A172 (cell line): ENCODE measurements at regions not wholly inside any gene's neighbourhood (a gene's known extent, or its start where the extent isn't known, plus 50 kb on each side); places are given as distances from the start of the nearest gene placed in this dataset.

Source experiments
- DNase-seq: peaks from one replicate; pipeline ENCODE4 v3.0.0-alpha.2; 2015; ENCODE audit warnings: low spot score

DNA sequence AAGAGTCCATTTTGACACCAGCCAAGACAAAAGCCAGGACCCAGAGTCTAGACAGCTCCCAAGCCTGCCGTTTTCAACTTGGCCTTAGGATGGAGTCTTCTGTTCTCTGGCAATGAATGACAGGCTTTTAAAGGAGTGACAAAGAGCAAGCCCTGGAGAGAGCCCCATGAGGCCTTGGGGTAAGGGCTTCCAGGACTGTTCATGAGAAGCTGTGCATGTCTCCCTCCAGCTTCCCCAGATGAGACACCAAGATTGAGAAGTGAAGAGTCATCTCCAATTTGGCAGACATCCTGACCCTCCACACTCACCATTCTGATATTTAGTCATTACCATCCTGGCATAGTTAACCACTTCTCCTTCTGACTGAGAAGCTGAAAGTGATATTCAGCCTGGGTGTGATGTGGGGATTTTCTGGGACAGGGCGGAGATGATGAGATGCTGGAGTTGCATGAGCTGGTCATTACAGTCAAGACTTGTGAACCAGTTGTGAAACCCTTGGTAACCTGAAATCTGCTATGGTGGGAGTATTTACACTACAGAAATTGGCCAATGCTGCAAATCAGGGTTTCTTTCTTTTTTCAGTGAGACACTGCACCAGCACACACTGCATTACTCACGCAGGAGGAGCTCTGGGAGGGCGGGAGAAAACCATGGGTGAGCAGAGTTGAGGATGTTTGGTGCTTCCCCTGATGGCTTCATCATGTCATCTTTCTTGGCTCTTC lies 77.8 kb downstream of the VCPKMT start:
- DNase-seq = peak; percentile 85

DNA sequence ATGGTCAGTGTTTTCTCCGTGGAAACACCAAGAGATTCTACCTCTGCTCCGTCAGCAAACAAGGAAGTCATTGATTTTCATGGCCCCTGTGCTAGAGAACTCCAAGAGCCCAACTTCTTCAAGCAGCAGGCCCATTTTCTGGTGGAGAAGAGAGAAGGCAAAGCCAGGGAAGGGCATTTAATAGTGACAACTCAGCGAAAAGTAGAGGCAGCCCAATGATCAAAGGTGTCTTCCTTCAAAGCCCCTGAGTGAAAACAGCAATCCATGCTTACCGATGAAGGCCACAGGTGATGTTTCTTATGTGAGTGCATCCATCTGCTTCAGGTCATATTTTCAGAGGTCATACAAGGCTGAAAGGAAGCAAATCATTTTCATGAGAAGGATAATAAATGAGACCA lies 77.3 kb downstream of the VCPKMT start:
- no peak for DNase-seq

DNA sequence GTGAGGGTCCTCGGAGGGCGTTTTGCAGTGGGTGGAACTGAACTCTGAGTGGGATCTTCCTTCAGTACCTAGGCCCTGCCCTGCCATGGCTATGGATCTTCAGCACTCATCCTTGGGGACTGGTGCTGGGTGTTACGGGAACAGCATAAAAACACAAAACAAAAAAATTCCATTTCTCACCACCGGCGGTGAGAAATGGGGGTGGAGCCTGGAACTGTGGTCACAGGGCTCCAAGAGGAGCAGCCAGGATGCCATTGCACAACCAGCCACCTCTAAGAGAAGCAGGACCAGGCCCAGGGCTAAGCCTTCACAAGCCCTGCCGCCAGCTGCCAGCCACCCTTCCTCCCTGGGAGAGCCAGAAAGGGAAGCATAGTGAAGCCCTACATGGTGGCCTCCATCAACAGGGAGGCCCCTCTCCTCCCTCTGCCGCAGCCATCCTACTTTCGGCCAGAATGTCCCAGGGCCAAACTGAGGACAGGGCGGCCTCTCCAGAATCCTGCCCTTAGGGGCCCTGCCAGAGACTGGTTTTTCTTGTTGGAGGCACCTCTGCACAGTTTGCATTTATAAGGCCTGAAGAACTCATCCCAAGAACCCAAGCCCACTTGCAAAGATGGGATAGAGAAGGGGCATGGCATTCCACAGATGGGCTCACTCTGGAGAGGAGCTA lies 76.5 kb downstream of the VCPKMT start:
- peak; percentile 51 for DNase-seq

DNA sequence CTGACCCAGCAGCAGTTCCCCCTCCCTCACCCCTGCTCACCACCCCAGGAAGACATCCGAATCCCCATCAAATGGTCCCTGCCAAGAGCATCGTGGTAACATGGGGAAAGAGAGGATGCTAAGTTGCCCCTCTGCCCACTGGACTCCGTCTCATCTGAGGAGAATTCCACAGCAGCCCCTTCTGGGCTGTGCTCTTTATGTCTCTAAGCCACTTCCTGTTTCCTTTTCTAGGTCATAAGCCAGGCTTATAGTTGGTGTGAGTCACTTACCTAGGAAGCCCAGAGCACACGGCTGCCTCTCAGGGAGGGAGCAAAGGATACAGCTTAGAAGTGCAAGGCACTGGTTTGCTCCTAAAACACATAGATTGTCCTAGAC lies 76.0 kb downstream of the VCPKMT start:
- peak; percentile 83 for DNase-seq

DNA sequence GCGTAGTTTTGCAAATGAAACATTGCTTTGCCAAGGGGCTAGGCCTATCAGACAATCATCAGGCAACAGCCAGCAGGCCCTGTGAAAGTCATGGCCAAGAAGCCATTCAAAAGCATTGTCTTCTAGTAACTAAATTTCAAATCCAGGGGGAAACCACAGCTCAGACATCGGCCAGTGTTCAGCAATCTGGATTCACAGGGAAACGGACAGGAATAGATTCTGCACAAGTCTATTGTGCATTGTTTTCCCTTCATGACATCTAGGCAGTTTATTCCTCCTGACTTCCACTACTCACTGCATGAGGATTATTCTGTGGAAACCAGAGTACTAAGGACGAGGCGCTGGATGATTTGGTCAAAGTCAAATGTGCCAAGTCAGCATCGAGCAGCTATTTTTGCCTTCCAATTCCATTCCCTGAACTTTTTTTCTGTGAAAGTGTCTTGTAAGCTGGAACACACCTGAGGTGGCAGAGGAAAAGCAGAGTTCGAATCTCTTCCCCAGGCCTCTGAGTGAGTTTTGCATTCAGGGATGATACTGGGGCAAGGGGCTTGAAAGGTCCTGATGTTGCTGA lies 75.4 kb downstream of the VCPKMT start:
- no peak for DNase-seq

DNA sequence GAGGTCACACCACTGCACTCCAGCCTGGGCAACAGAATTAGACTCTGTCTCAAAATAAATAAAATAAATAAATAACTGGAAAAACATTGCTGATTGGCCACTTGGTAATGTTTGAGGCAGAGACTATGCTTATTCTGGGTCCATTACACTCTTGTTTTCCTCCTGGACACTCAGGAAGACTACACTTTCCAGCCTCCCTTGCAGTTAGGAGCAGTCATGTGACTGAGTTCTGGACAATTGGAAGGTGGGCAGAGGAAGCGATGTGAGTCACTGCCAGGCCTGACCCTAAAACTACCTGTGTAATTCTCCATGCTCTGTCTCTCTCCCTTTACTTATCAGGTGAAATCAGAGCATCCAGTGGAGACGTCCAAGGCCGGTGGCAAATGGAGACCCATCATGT lies 74.4 kb downstream of the VCPKMT start:
- no peak for DNase-seq

DNA sequence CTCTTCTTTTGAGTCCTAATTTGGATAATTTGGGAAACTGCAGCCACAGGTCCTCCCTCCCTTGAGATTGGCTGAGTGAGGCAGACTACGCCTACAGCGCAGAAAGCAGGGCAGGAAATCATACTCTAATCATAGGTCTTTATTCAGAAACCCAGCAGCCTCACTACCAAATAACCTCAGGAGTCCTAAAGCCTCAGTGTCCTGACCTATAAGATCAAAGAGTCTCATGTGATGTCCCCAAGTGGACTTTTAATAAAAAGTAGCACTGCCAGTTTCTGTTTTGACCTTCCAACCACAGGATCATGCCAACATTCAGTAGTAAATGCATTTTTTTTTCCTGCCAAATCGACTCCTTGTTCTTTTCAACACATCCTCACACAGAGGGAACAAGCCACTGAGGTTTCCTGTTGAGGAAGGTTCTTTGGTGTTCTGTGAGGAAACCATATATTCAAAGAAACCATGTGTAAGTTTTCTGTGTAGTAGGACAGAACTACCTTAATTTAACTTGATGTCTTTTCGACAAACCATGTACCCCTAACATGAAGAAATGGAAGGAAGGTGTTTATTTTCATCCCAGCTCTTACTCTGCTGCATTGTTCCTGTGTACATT lies 72.2 kb downstream of the VCPKMT start:
- no peak for DNase-seq

DNA sequence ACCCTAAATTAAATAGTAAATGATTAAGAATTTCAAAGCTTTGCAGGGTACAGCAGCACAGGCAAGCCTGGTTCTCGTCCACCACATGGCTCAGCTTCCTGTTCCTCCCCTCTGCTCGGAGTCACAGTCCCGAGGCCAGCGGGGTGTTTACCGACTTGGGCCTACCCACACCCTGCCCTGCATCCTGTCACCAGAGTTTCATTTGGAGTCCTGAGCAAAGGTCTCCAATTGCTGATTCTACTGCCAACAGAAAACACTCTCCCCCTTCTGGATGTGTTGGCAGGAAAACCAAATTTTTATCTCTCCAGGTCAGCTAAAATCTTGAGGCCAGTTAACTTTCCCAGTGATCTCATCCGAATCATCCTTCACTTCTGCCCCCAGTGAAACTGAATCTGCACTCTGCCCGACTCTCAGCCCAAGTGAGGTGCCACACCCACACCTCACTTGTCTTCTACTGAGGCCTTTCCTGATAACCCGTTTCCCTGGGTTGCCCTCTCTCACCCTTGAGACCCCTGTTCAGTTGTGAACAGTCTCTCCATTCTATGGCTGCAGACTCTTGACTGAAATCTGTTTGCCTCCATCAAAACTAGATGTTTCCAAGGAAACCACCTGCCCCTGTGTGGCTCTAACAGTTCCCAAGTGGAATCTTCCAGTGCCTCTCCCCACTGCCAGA lies 71.2 kb downstream of the VCPKMT start:
- DNase-seq = peak; percentile 78

DNA sequence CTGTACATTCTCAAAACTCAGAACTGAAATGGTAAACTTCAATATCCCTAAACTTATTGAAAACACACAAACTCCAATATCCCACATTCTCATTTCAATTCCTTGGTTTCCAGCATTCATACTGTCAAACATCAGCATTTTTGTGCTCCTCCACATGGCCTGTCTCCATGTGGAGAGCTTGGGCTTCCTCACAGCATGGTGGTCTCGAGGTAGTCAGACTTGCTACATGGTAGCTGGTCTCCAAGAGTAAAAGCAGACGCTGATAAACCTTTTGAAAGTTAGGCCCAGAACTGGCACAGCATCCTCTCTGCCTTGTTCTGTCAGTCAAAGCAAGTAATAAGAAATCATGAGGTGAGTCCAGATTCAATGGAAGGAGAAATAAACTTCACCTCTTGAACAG lies 70.5 kb downstream of the VCPKMT start:
- DNase-seq = no peak

DNA sequence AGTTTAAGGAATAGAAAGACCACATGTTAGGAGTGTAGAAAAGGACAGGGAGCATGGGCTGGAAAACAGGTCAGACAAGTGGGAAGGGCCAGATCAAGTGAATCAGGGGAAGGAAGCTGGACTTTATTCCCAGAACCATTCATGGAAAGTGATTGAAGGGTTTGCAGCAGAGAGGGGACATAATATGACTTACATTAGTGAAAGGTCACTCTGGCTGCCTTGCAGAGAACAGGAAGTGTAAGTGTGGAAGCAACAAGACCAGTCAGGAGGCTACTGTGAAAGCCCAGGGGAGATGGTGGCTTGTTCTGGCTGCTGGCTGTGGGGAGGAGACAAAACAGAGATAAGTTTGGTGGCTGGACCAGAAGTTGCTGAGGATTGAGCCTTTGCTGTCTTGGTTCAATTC lies 69.1 kb downstream of the VCPKMT start:
- DNase-seq = no peak

DNA sequence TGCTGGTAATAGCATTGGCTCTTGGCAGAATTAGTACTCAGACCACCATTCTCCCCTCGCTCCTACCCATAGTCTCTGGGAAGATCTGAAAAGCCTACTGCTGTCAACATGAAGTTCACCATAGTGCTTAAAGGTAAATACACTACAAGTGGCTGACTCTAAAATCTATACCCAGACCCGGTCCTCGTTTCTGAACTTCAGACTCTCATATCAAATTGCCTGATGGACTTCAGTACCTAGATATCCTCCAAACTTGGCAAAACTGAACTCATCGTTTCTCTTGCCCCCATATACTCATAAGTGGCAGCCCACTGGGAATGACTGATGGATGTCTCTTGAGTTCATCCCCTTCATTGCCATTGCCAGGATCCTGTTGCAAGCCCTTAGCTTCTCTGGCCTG lies 67.3 kb downstream of the VCPKMT start:
- DNase-seq = no peak

DNA sequence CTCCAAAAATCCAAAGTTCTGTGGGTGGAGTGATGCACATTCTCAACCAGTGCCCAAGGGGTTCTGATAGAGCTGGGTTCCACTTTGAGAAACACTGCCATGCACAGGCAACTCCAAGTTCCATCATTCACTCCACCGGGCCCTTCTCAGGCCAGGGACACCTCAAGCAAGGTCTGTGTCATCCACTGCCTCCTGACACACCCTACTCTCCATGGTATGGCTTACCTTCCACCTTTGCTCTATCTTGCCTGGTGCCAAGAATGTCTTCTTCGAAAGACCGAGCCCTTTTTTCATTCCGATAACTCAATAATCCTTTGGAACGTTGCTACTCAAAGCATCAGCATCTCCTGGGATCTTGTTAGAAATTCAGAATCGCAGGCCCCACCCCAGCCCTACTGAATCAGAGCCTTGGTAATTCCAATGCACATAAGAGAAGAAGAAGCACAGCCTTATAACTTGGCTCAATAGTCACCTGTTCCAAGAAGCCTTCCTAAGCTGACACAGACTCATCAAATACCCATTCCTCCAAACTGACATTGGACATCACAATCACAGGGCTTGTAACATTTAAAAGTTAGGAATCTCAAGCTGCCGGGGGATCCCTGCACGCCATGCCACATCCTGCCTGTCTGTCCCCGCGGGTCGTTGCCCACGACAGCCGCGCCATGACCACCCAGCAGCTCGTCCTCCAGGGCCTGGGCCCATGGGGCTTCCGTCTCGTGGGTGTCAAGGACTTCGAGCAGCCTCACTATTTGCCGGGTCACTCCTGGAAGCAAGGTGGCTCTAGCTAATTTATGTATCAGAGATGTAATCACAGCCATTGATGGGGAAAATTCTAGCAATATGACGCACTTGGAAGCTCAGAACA lies 66.4 kb downstream of the VCPKMT start:
- no peak for DNase-seq

DNA sequence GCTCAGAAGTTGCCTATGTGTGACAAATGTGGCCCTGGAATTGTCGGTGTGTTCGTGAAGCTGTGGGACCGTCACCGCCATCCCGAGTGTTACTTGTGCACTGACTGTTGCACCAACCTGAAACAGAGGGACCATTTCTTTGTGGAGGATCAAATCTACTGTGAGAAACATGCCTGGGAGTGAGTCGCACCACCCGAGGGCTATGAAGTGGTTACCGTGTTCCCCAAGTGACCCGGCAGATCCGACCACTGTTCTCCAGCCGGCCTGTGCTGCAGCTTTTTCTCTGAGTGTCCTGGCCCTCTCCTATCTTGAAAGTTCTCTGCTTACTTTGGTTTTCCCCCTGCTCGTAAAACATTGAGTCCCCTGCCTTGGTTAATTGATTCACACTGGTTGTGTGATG lies 65.3 kb downstream of the VCPKMT start:
- DNase-seq = no peak

DNA sequence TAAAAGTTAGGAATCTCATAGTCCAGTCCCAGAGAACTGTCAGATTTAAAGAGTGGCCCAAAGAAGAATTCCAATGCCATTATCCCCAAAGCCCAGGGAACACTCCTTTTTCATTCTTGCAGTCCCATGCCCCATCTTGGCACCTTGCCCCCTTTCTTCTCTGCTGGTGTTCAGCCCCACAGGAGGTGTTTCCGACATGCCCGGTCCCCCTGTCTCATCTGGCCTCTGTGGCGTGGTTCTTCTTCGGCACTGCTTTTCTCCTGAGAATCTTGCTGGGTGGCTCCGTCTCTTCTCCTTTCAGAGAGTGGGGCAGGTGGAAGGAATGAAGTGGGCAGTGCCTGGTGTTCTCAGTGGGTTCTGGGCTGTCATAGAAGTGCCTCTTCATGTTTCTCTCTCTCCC lies 64.7 kb downstream of the VCPKMT start:
- no peak for DNase-seq

DNA sequence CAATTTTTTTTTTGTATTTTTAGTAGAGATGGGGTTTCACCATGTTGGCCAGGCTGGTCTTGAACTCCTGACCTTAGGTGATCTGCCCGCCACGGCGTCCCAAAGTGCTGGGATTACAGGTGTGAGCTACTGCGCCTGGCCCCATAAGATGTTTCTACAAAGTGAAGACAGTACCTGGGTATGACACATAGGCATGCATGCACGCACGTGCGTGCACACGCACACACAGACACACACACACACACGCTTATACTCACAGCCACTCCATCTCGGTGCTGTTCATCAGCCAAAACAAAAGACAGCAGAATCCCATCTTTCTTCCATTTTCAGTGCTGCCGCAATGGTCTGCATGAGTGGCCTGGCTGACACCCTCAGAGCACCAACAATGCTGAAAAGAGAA lies 63.9 kb downstream of the VCPKMT start:
- no peak for DNase-seq

DNA sequence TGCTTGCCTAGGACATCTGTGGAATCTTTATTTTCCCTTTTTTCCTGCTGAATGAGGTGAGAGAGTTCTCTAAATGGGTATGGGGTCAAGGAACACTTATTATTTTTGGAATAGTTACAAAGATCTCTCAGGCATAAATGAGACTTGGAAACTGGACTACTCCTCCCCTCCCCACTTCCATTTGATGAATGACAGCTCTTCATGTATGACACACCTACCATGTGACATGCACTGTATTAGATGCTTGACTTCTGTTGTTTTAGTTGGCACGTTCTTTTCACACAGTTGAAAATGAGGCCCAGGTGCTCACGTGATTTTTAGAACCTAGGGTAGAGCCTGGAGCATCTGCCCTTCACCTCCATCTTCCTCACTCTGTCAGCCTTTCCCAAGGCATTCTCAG lies 62.4 kb downstream of the VCPKMT start:
- no peak for DNase-seq

DNA sequence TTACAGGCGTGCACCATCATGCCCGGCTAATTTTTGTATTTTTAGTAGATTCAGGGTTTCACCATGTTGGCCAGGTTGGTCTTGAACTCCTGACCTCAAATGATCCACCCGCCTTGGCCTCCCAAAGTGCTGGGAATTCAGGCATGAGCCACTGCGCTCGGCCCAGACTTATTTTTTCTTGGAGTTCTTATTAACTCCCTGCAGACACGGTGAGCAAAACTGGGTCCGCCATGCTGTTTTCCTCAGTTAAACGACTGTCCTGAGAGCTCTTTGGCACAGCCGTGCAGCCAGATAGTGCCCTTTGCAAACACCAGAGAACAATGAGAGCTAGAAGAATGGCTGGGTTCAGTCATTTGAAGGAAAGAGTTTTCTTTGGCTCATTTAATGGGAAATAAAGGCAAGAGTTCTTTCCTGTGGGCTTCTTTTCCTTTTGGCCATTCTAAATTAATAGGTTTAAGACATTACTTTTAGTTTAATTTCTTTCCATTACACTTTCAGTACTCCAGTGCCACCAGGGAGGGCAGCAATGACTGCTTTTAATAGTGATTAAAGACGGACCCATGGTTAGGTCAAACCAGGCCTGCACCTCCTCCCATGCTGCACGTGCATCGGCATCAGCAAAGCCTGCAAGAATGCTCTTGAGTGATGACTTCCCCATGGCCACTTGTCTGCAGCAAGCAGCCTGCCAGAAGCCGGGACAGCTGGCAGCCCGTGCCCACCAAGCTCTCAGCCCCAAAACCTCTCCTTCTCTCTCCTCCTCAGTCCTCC lies 60.7 kb downstream of the VCPKMT start:
- no peak for DNase-seq

DNA sequence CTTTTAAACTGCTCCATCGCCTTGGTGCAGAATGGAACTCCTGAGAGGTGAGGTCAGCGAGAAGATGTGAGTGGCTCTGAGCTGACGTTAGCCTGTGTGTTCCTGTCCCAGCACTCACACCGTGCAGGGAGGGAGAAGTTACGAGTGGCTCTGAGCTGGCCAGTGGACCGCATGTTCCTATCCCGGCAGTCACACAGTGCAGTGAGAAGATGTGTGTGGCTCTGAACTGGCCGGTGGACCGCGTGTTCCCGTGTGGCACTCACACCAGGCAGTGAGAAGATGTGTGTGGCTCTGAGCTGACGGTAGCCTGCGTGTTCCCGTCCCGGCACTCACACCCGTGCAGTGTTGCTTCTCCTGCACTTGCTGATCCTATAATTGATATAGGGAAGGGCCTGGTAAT lies 59.9 kb downstream of the VCPKMT start:
- no peak for DNase-seq

DNA sequence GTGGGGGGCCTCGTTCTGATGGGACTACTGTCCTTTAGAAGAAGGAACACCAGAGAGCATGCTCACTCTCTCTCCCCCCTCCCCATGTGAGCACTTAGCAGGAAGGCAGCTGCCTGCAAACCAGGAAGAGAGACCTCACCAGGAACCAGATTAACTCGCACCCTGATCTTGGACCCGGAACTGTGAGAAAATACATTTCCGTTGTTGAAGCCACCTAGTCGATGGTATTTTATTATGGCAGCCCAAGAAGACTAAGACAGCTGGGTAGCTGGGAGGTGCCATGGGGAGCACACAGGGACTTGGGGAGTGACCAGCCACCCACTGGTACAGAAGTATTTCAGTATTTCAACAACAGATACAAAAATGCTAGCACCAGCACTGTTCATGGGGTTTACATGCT lies 59.0 kb downstream of the VCPKMT start:
- no peak for DNase-seq

DNA sequence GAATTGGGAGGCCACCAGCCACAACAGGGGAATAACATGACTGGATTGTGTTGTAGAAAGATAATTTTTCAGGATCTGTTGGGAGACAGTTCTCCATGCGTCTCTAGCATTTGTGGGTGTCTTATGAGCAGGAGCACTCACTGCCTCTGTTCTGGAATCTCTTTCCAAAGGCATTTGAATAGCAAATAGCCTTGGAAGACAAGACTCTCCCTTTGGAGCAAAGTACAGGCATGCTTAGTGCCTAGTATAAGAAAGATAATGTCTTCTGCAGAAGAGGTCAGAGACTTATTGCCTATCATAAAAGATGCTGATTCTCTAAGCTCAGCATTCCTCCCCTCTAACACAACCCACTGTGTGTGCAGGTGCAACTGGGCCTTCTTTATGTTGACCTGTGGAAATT lies 58.3 kb downstream of the VCPKMT start:
- no peak for DNase-seq
